Heart left ventricle (tissue), 16 donors: ENCODE measurements at regions not wholly inside any gene's neighbourhood (a gene's known extent, or its start where the extent isn't known, plus 50 kb on each side); places are given as distances from the start of the nearest gene placed in this dataset.

Experiments
- ATAC-seq, 4 donors: fragments of 200-7000 bp; cut with Tn5 transposase; one replicate each; pipeline ENCODE4 v1.9.1; 2020 to 2022; ENCODE audit warnings: moderate library complexity in 4 of 4, mild to moderate bottlenecking in 3 of 4, moderate number of reproducible peaks in 1 of 4
- DNase-seq, 5 donors: peaks; one replicate each; pipeline ENCODE4 v3.0.0-alpha.2; 2020
- H3K27ac ChIP-seq, 12 donors: fragments of 200-600 bp; sonication (generic) in 4 of 12; one replicate each; pipeline versions ENCODE4 v1.5.0 to v1.8.0; 2016 to 2022; ENCODE audit warnings: mild to moderate bottlenecking in 2 of 12
- H3K27me3 ChIP-seq, 9 donors: fragments of 200-600 bp; sonication (generic) in 2 of 9; one replicate each; pipeline versions ENCODE4 v1.5.1 to v1.8.0; 2016 to 2022; ENCODE audit warnings: mild to moderate bottlenecking in 3 of 9
- H3K36me3 ChIP-seq, 9 donors: fragments of 200-600 bp; sonication (generic) in 2 of 9; one replicate each; pipeline versions ENCODE4 v1.5.0 to v1.8.0; 2018 to 2022; ENCODE audit warnings: mild to moderate bottlenecking in 2 of 9
- H3K4me1 ChIP-seq, 12 donors: fragments of 200-600 bp; sonication (generic) in 4 of 12; one replicate each; pipeline versions ENCODE4 v1.5.0 to v1.8.0; 2016 to 2022; ENCODE audit warnings: mild to moderate bottlenecking in 3 of 12
- H3K4me3 ChIP-seq, 12 donors: fragments of 200-600 bp; sonication (generic) in 4 of 12; one replicate each; pipeline versions ENCODE4 v1.5.0 to v1.8.0; 2017 to 2022; ENCODE audit warnings: mild to moderate bottlenecking in 9 of 12, moderate library complexity in 4 of 12
- H3K9me3 ChIP-seq, 12 donors: fragments of 200-600 bp; sonication (generic) in 4 of 12; one replicate each; pipeline versions ENCODE4 v1.5.0 to v1.8.0; 2016 to 2022; ENCODE audit warnings: mild to moderate bottlenecking in 1 of 12
- POLR2A ChIP-seq, 2 donors: fragments of 450-650 bp; IDR thresholded peaks; one replicate each; pipeline ENCODE4 v1.6.1; 2017; ENCODE audit warnings: antibody characterized with exemption in 2 of 2, mild to moderate bottlenecking in 2 of 2, moderate library complexity in 2 of 2
- WGBS, 4 donors: extraction: QIAGEN DNeasy Blood & Tissue Kit in 2 of 4; methylation state at CpG; one replicate each; pipeline versions ENCODE4 v1.1.5 to v1.1.7; 2013 to 2018; 5-methylcytosine and 5-hydroxymethylcytosine counted together
- intact Hi-C, 10 donors: fragments of 100-400 bp; cut with DNase I; formaldehyde crosslinking; loops; one replicate each; pipeline versions ENCODE4 v1.11.1 to v1.14.2; 2022
- TF ChIP-seq, protein P1 (sequence below), 12 donors: fragments of 200-600 bp; sonication (generic) in 4 of 12; IDR thresholded peaks; one replicate each; pipeline versions ENCODE4 v1.5.0 to v1.8.0; 2018 to 2022; ENCODE audit warnings: antibody characterized with exemption in 12 of 12, mild to moderate bottlenecking in 5 of 12
- donor health status: ischemic (EF 13 %, LVEDD 7.1; RV severe dilation, severe dysfunction).
- donor health status: healthy with polysubstance abuse.
- donor health status: DM: no; HTN: yes; CAD: no.
- donor health status: DM: no; HTN: no; CAD: no.
- donor health status: ischemic (EF 25% LVEDD 6.9; RV normal size, moderate dysfunction).
- donor health status: ischemic (EF 25% LVEDD 5.7; RV mildly dilated, moderate dysfunction).
- donor health status: healthy.
- donor health status: DM: yes; HTN: yes; CAD: no.
- donor health status: ischemic (EF 35%, LVEDD 5.7; RV mildly dilated, moderate dysfunction).
- donor health status: nonischemic (EF 11% LVEDD 7.7; RV severe dilation, severe dysfunction).
- donor health status: DM: yes; HTN: yes; CAD: no.
- donor health status: PGD.
- donor health status: ischemic (EF 29% LVEDD 5.4; RV normal size, mild dysfunction).
- donor health status: nonischemic (EF 23%, LVEDD 6.1; RV moderate dilation, normal function).

DNA sequence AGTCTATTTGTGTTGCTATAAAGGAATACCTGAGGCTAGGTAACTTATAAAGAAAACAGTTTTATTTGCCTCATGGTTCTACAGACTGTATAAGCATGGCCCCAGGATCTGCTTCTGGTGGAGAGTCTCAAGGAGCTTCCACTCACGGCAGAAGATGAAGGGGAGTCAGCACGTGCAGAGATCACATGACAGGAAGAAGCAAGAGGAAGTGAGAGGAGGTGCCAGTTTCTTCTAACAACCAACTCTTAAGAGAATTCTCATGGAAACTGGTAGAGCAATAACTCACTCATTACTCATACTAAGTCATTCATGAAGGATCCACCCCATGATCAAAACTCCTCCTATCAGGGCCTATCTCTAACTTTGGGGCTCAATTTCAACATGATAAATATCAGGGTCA is 135.6 kb downstream of the DDX3Y start:
- ATAC-seq, result no peak
- no peak for DNase-seq
- no peaks in the 10 kb centered on the region for H3K9me3 ChIP-seq
- H3K4me1 ChIP-seq, result no peaks in the 10 kb centered on the region
- WGBS, 4 donors, result 25 to 43% methylated on average over 2 of the region's 2 CpGs; no CpG with 5 or more reads in 2 of the 4 donors
- H3K27ac ChIP-seq, result no peak overlapping the region
- H3K4me3 ChIP-seq, result no peak overlapping the region
- H3K27me3 ChIP-seq, result no peaks in the 10 kb centered on the region
- intact Hi-C loops, result no loop called here
- no peak for TF ChIP-seq POLR2A (IDR thresholded peaks at IDR 0.05)
- TF ChIP-seq, protein P1, sequence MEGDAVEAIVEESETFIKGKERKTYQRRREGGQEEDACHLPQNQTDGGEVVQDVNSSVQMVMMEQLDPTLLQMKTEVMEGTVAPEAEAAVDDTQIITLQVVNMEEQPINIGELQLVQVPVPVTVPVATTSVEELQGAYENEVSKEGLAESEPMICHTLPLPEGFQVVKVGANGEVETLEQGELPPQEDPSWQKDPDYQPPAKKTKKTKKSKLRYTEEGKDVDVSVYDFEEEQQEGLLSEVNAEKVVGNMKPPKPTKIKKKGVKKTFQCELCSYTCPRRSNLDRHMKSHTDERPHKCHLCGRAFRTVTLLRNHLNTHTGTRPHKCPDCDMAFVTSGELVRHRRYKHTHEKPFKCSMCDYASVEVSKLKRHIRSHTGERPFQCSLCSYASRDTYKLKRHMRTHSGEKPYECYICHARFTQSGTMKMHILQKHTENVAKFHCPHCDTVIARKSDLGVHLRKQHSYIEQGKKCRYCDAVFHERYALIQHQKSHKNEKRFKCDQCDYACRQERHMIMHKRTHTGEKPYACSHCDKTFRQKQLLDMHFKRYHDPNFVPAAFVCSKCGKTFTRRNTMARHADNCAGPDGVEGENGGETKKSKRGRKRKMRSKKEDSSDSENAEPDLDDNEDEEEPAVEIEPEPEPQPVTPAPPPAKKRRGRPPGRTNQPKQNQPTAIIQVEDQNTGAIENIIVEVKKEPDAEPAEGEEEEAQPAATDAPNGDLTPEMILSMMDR (IDR thresholded peaks at IDR 0.05), result no peak
- H3K36me3 ChIP-seq, result no peaks in the 10 kb centered on the region

DNA sequence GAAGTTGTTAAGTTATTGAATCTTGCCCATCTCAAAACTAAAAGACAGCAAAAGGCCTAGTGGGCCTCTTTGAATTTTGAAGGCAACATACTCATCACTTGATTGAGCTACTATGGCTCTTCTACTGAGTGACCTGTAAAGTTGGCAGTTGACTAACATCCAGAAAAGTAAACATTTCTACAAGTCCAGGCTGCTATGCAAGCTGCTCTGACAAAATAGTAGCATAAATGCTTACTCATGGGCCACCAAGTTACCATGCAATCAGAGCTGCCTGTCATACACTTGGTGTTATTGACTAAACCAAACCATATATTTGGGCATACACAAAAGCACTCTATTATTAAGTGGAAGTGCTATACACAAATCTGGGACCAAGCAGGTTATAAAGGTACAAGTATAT is 148.8 kb downstream of the DDX3Y start:
- no peaks in the 10 kb centered on the region for H3K27me3 ChIP-seq
- intact Hi-C loops, result no loop called here
- no peaks in the 10 kb centered on the region for H3K4me1 ChIP-seq
- no peak overlapping the region for H3K4me3 ChIP-seq
- DNase-seq (no peak), ATAC-seq (no peak)
- H3K36me3 ChIP-seq, result no peaks in the 10 kb centered on the region
- no peaks in the 10 kb centered on the region for H3K9me3 ChIP-seq
- no peak overlapping the region for H3K27ac ChIP-seq
- TF ChIP-seq, protein P1 (IDR thresholded peaks at IDR 0.05), result no peak
- TF ChIP-seq POLR2A (IDR thresholded peaks at IDR 0.05), result no peak

DNA sequence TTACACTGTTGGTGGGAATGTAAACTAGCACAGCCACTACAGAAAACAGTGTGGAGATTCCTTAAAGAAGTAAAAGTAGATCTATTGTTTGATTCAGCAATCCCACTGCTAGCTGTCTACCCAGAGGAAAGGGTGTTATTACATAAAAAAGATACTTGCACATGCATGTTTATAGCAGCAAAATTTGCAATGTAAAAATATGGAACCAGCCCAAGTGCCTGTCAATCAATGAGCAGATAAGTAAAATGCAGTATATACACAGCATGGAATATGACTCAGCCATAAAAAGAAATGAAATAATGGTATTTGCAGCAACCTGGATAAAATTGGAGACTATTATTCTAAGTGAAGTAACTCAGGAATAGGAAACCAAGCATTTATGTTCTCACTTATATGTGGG is 161.7 kb downstream of the DDX3Y start:
- DNase-seq (no peak), ATAC-seq (no peak)
- H3K27me3 ChIP-seq, result no peaks in the 10 kb centered on the region
- H3K4me3 ChIP-seq, result no peak overlapping the region
- H3K27ac ChIP-seq, result no peak overlapping the region
- TF ChIP-seq, protein P1 (IDR thresholded peaks at IDR 0.05), result no peak
- no peak for TF ChIP-seq POLR2A (IDR thresholded peaks at IDR 0.05)
- intact Hi-C loops, result no loop called here
- peaks cover 0 to 2% (median 0%) of the 10 kb centered on the region in 12 donors for H3K9me3 ChIP-seq
- no peaks in the 10 kb centered on the region for H3K36me3 ChIP-seq
- H3K4me1 ChIP-seq, result no peaks in the 10 kb centered on the region

DNA sequence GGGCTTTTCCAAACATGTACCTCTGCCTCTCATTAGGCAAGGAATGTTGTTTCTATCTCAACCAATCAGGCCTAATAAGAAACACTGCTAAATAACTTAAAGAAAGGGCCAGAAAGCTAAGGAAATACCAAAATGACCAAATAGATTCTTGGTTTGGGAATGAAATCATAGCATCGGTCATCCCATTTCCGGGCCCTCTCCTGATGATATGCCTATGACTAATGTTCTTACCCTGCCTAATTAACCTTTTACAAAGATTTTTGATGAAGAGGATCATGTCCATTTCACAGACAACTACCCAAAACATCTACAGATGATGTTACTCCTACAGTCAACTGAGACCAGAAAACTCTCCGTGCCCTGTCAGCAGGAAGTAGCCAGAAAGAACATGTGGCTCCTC is 164.0 kb downstream of the DDX3Y start:
- intact Hi-C loops, result no loop called here
- Histone ChIP-seq H3K9me3 (peaks cover 0 to 2% (median 0%) of the 10 kb centered on the region in 12 donors), H3K4me3 (no peak overlapping the region), H3K4me1 (no peaks in the 10 kb centered on the region), H3K27ac (no peak overlapping the region), H3K27me3 (no peaks in the 10 kb centered on the region), H3K36me3 (no peaks in the 10 kb centered on the region)
- ATAC-seq, result no peak
- 86 to 92% methylated on average over 3 of the region's 3 CpGs; no CpG with 5 or more reads in 2 of the 4 donors for WGBS, 4 donors
- DNase-seq, result no peak
- TF ChIP-seq, protein P1 (IDR thresholded peaks at IDR 0.05), result no peak
- TF ChIP-seq POLR2A (IDR thresholded peaks at IDR 0.05), result no peak
